Lower lobe of right lung (tissue), 2 donors: ENCODE measurements at regions not wholly inside any gene's neighbourhood (a gene's known extent, or its start where the extent isn't known, plus 50 kb on each side); places are given as distances from the start of the nearest gene placed in this dataset.
"Not testable (repeated sequence)": the region's sequence is repeated elsewhere in the genome, so short reads cannot be mapped to it uniquely, and the experiment has no call there.

ENCODE experiments used
- ATAC-seq, 2 donors: fragments of 200-7000 bp; cut with Tn5 transposase; one replicate each; pipeline ENCODE4 v1.9.1; 2020 to 2022; ENCODE audit warnings: mild to moderate bottlenecking in 2 of 2, moderate library complexity in 2 of 2
- DNase-seq: peaks from one replicate; pipeline ENCODE4 v3.0.0-alpha.2; 2020
- H3K27ac ChIP-seq: fragments of 200-600 bp; one replicate; pipeline ENCODE4 v1.8.0; 2022
- H3K27me3 ChIP-seq: fragments of 200-600 bp; one replicate; pipeline ENCODE4 v1.8.0; 2022; ENCODE audit warnings: low read depth
- H3K36me3 ChIP-seq: fragments of 200-600 bp; one replicate; pipeline ENCODE4 v1.8.0; 2022; ENCODE audit warnings: mild to moderate bottlenecking
- H3K4me1 ChIP-seq: fragments of 200-600 bp; one replicate; pipeline ENCODE4 v1.8.0; 2022
- H3K4me3 ChIP-seq: fragments of 200-600 bp; one replicate; pipeline ENCODE4 v1.8.0; 2022; ENCODE audit warnings: mild to moderate bottlenecking
- H3K9me3 ChIP-seq: fragments of 200-600 bp; one replicate; pipeline ENCODE4 v1.8.0; 2022
- intact Hi-C: fragments of 100-400 bp; cut with DNase I; formaldehyde crosslinking; loops from one replicate; pipeline ENCODE4 v1.11.0; 2022
- TF ChIP-seq, protein P1 (sequence below): fragments of 200-600 bp; IDR thresholded peaks from one replicate; pipeline ENCODE4 v1.8.0; 2022; ENCODE audit warnings: antibody characterized with exemption, mild to moderate bottlenecking
- donor health status: DM: no; HTN: yes; CAD: no; lungs with severe emphysema.

DNA sequence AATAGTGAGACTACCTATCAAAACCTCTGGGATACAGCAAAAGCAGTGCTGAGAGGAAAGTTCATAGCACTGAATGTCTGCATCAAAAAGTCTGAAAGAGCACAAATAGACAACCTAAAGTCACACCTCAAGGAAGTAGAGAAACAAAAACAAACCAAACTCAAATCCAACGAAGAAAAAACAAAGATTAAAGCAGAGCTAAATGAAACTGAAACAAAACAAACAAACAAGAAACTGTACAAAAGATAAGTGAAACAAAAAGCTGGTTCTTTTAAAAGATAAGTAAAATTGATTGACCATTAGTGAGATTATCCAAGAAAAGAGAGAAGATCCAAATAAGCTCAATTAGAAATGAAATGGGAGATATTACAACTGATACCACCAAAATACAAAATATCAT is 378.3 kb upstream of the NDST4 start:
- ATAC-seq (no peak), DNase-seq (no peak)
- Histone ChIP-seq H3K9me3 (peaks cover 3% of the 10 kb centered on the region), H3K4me3 (no peak overlapping the region), H3K27ac (no peak overlapping the region), H3K36me3 (no peaks in the 10 kb centered on the region), H3K27me3 (no peaks in the 10 kb centered on the region), H3K4me1 (no peaks in the 10 kb centered on the region)
- intact Hi-C loops = no loop called here
- TF ChIP-seq, protein P1, sequence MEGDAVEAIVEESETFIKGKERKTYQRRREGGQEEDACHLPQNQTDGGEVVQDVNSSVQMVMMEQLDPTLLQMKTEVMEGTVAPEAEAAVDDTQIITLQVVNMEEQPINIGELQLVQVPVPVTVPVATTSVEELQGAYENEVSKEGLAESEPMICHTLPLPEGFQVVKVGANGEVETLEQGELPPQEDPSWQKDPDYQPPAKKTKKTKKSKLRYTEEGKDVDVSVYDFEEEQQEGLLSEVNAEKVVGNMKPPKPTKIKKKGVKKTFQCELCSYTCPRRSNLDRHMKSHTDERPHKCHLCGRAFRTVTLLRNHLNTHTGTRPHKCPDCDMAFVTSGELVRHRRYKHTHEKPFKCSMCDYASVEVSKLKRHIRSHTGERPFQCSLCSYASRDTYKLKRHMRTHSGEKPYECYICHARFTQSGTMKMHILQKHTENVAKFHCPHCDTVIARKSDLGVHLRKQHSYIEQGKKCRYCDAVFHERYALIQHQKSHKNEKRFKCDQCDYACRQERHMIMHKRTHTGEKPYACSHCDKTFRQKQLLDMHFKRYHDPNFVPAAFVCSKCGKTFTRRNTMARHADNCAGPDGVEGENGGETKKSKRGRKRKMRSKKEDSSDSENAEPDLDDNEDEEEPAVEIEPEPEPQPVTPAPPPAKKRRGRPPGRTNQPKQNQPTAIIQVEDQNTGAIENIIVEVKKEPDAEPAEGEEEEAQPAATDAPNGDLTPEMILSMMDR = no peak

DNA sequence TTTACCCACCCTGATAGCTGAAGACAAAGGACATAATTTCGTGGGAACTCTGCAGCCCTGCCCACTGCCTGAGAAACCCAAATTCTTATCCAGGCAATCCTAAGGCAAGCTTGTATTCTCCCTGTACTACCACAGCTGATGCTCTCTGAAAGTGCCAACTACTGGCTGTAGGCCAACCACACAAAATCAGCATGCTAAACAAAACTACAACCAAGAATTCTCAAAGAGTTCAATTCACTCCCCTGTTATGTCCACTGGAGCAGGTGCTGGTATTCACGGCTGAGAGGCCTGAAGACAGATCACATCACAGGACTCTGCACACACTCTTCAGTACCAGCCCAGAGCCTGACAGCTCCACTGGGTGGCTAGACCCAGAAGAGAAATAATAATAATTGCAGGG is 375.9 kb upstream of the NDST4 start:
- ATAC-seq = no peak
- no peaks in the 10 kb centered on the region for H3K27me3 ChIP-seq
- peaks cover 3% of the 10 kb centered on the region for H3K9me3 ChIP-seq
- no peak overlapping the region for H3K4me3 ChIP-seq
- no peaks in the 10 kb centered on the region for H3K4me1 ChIP-seq
- no peak for DNase-seq
- intact Hi-C loops = no loop called here
- no peaks in the 10 kb centered on the region for H3K36me3 ChIP-seq
- TF ChIP-seq, protein P1 = no peak
- no peak overlapping the region for H3K27ac ChIP-seq

DNA sequence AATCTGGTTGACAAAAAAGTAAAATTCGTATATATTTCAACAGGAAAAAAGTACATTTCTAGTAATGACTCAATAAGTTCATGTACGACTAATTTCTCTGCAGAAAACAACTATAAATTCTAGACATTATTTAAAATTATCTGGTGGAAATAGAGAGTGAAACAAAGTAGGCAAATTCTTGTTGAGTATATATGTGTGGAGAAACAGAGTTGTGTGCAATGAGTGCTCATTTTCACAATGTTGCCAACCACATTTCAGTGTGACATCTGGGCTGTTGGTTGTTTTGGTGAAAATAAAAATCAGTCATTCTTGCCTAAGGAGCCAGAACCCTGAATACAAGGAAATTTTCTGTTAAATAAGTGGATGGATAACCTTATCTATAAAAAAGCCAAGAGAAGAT is 372.0 kb upstream of the NDST4 start:
- Histone ChIP-seq H3K36me3 (no peaks in the 10 kb centered on the region), H3K27me3 (no peaks in the 10 kb centered on the region), H3K9me3 (no peaks in the 10 kb centered on the region), H3K4me3 (no peak overlapping the region), H3K27ac (no peak overlapping the region), H3K4me1 (no peaks in the 10 kb centered on the region)
- TF ChIP-seq, protein P1 = no peak
- ATAC-seq (no peak), DNase-seq (no peak)
- intact Hi-C loops = no loop called here

DNA sequence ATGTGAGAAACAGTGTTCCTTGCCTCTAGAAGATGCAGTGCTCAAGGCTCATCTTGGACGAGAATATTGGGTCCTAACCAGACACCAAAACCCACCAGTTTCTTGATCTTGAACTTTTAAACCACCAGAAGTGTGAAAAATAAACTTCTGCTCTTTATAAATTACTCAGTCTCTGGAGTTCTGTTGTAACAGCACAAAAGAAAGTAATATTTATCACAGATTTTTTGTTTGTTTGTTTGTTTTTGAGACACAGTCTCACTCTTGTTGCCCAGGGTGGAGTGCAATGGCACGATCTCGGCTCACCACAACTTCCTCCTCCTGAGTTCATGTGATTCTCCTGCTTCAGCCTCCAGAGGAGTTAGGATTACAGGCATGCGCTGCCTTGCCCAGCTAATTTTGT is 371.1 kb upstream of the NDST4 start:
- Histone ChIP-seq H3K9me3 (no peaks in the 10 kb centered on the region), H3K4me1 (no peaks in the 10 kb centered on the region), H3K4me3 (no peak overlapping the region), H3K27me3 (no peaks in the 10 kb centered on the region), H3K36me3 (no peaks in the 10 kb centered on the region), H3K27ac (no peak overlapping the region)
- intact Hi-C loops = no loop called here
- TF ChIP-seq, protein P1 = no peak
- DNase-seq (no peak), ATAC-seq (no peak)

DNA sequence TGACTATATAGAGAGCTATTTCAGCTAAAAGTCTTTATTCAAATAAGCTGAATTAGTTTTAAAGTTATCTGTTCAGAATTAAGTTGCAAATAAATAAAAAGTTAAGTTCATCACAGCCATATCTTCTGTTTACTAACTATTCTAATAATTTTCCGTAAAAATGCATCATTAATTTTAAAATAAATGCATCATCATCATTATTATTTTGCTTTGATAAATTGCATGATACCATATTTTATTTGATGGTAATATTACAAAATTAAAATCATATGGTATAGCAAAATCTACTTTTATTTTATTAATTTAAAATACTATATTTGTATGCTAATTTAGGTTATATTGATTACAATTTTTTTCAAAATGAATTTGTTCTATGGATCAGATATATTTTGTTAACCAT is 357.3 kb upstream of the NDST4 start:
- no peak for DNase-seq
- H3K36me3 ChIP-seq = no peaks in the 10 kb centered on the region
- intact Hi-C loops = no loop called here
- H3K4me3 ChIP-seq = no peak overlapping the region
- TF ChIP-seq, protein P1 = no peak
- no peaks in the 10 kb centered on the region for H3K27me3 ChIP-seq
- H3K27ac ChIP-seq = no peak overlapping the region
- no peaks in the 10 kb centered on the region for H3K9me3 ChIP-seq
- no peak for ATAC-seq
- no peaks in the 10 kb centered on the region for H3K4me1 ChIP-seq

DNA sequence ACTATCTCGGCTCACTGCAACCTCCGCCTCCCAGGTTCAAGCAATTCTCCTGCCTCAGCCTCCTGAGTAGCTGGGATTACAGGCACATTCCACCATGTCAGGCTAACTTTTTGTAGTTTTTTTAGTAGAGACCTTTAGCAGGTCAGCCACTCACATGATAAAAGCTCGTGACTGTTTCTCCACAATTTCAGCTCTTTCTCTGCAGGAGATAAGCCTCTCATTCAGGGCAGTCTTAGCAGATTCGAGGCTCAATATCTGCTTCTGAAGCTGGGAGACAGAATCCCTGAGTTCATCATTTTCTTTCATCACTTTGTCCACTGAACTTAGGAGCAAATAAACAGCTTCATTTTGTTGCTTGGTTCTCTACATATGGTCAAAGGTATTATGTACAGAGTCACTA is 345.9 kb upstream of the NDST4 start:
- H3K27ac ChIP-seq, ATAC-seq, intact Hi-C loops, H3K27me3 ChIP-seq, H3K4me3 ChIP-seq, DNase-seq, H3K9me3 ChIP-seq, H3K4me1 ChIP-seq, H3K36me3 ChIP-seq: not testable (repeated sequence)
